H1 (cell line): ENCODE measurements at regions not wholly inside any gene's neighbourhood (a gene's known extent, or its start where the extent isn't known, plus 50 kb on each side); places are given as distances from the start of the nearest gene placed in this dataset.

ENCODE experiments used
- CTCF ChIA-PET: fragments of 300-600 bp; sonication (Branson Sonifier 250); formaldehyde crosslinking; loops from one replicate; lab custom pipeline; 2021; ENCODE audit not compliant: partially characterized antibody; lab: Charles Lee
- POLR2A ChIA-PET: fragments of 300-600 bp; sonication (Branson Sonifier 250); formaldehyde crosslinking; loops from one replicate; lab custom pipeline; 2021; ENCODE audit warnings: inconsistent platforms; ENCODE audit not compliant: partially characterized antibody; lab: Charles Lee
- DNase-seq, 2 experiments: peaks; one replicate each; pipeline versions ENCODE4 v3.0.0 to v3.0.0-alpha.2; 2010 to 2022; ENCODE audit warnings: low spot score in 2 of 2, low read depth in 1 of 2, mixed read lengths in 1 of 2
- FAIRE-seq: peaks from 2 replicates; lab custom pipeline; 2011; peaks lifted over from hg19 to GRCh38; lab: Jason Lieb, UNC
- H2AFZ ChIP-seq: 2 replicates; pipeline ENCODE4 v1.8.1; 2012; ENCODE audit warnings: low read length, inconsistent platforms
- H2AK5ac ChIP-seq: 2 replicates; pipeline ENCODE4 v1.6.1; 2013; ENCODE audit warnings: low read depth, low read length
- H2BK120ac ChIP-seq: replicated peaks from 2 replicates; pipeline ENCODE3; 2013; ENCODE audit warnings: low read depth, low read length, inconsistent platforms
- H2BK12ac ChIP-seq: 2 replicates; pipeline ENCODE4 v1.6.1; 2013; ENCODE audit warnings: low read depth, low read length
- H2BK15ac ChIP-seq: 2 replicates; pipeline ENCODE4 v1.6.1; 2013; ENCODE audit warnings: low read length
- H2BK20ac ChIP-seq: 2 replicates; pipeline ENCODE4 v1.6.1; 2013; ENCODE audit warnings: low read length
- H2BK5ac ChIP-seq: 2 replicates; pipeline ENCODE4 v1.6.1; 2013; ENCODE audit warnings: low read depth, low read length
- H3K14ac ChIP-seq: 2 replicates; pipeline ENCODE4 v1.6.1; 2013; ENCODE audit warnings: inconsistent platforms; ENCODE audit not compliant: insufficient read length
- H3K18ac ChIP-seq: 2 replicates; pipeline ENCODE4 v1.6.1; 2013; ENCODE audit warnings: low read length; ENCODE audit errors: extremely low read depth
- H3K23ac ChIP-seq: 2 replicates; pipeline ENCODE4 v1.6.1; 2013; ENCODE audit warnings: inconsistent platforms; ENCODE audit not compliant: insufficient read length
- H3K23me2 ChIP-seq: 2 replicates; pipeline ENCODE4 v1.6.1; 2013; ENCODE audit warnings: low read depth, low read length
- H3K27ac ChIP-seq: 2 replicates; pipeline ENCODE4 v1.6.1; 2011; ENCODE audit warnings: low read depth, low read length, inconsistent platforms
- H3K27me3 ChIP-seq, 4 experiments: replicated peaks in 1 of 4; 1 replicate in 1 of 4; 2 replicates in 3 of 4; pipeline versions ENCODE4 v1.6.1 to v1.8.1; 2011 to 2013; ENCODE audit warnings: low read length in 3 of 4, mild to moderate bottlenecking in 3 of 4, inconsistent platforms in 2 of 4, mixed read lengths in 2 of 4, moderate library complexity in 1 of 4; ENCODE audit not compliant: control insufficient read depth in 3 of 4, insufficient read depth in 3 of 4; ENCODE audit errors: extremely low read depth in 1 of 4
- H3K36me3 ChIP-seq, 4 experiments: 2 replicates each; pipeline versions ENCODE4 v1.6.1 to v1.8.1; 2011 to 2013; ENCODE audit warnings: mild to moderate bottlenecking in 4 of 4, low read length in 3 of 4, moderate library complexity in 2 of 4, control low read depth in 1 of 4, inconsistent platforms in 1 of 4; ENCODE audit not compliant: insufficient read depth in 4 of 4, control insufficient read depth in 2 of 4
- H3K4ac ChIP-seq: replicated peaks from 2 replicates; pipeline ENCODE3; 2013; ENCODE audit warnings: low read length, low read depth, mixed read lengths, inconsistent platforms; ENCODE audit not compliant: insufficient read length
- H3K4me1 ChIP-seq, 4 experiments: replicated peaks in 1 of 4; 1 replicate in 1 of 4; 2 replicates in 3 of 4; pipeline versions ENCODE4 v1.6.1 to v1.8.1; 2011 to 2013; ENCODE audit warnings: low read length in 3 of 4, inconsistent platforms in 2 of 4, mixed read lengths in 1 of 4; ENCODE audit not compliant: insufficient read depth in 4 of 4, control insufficient read depth in 3 of 4
- H3K4me2 ChIP-seq, 2 experiments: 2 replicates each; pipeline versions ENCODE4 v1.6.1 to v1.8.1; 2011 to 2013; ENCODE audit warnings: low read depth in 2 of 2, low read length in 2 of 2, control low read depth in 1 of 2, inconsistent platforms in 1 of 2, mild to moderate bottlenecking in 1 of 2; ENCODE audit not compliant: insufficient read depth in 1 of 2
- H3K4me3 ChIP-seq, 4 experiments: fragments of 200-600, 300-600 bp in 1 of 4; sonication (generic), shearing (Covaris generic), sonication (Bioruptor Twin) in 1 of 4; 2 replicates each; pipeline versions ENCODE4 v1.5.1 to v1.8.1; 2011 to 2016; ENCODE audit warnings: low read length in 4 of 4, low read depth in 3 of 4, control low read depth in 2 of 4, inconsistent platforms in 2 of 4, mild to moderate bottlenecking in 2 of 4, mixed read lengths in 1 of 4, moderate library complexity in 1 of 4; ENCODE audit not compliant: insufficient read depth in 2 of 4; ENCODE audit errors: extremely low read depth in 1 of 4
- H3K56ac ChIP-seq: replicated peaks from 2 replicates; pipeline ENCODE3; 2013; ENCODE audit warnings: low read depth, mild to moderate bottlenecking, mixed read lengths, low read length, inconsistent platforms; ENCODE audit not compliant: insufficient read length
- H3K79me1 ChIP-seq: 2 replicates; pipeline ENCODE4 v1.6.1; 2013; ENCODE audit warnings: low read depth, low read length, control low read depth
- H3K79me2 ChIP-seq, 2 experiments: 2 replicates each; pipeline versions ENCODE4 v1.6.1 to v1.8.1; 2012 to 2013; ENCODE audit warnings: low read length in 2 of 2, mild to moderate bottlenecking in 2 of 2, inconsistent platforms in 1 of 2; ENCODE audit not compliant: insufficient read depth in 2 of 2, control insufficient read depth in 1 of 2
- H3K9ac ChIP-seq, 4 experiments: replicated peaks in 1 of 4; 1 replicate in 1 of 4; 2 replicates in 3 of 4; pipeline versions ENCODE4 v1.6.1 to v1.8.1; 2011 to 2013; ENCODE audit warnings: low read depth in 3 of 4, low read length in 3 of 4, control low read depth in 2 of 4, mild to moderate bottlenecking in 2 of 4, moderate library complexity in 2 of 4, inconsistent platforms in 1 of 4; ENCODE audit errors: extremely low read depth in 1 of 4
- H3K9me3 ChIP-seq, 2 experiments: 2 replicates each; pipeline versions ENCODE4 v1.6.1 to v1.8.1; 2012 to 2013; ENCODE audit warnings: mild to moderate bottlenecking in 2 of 2, moderate library complexity in 2 of 2, control low read depth in 1 of 2, inconsistent platforms in 1 of 2, low read depth in 1 of 2, low read length in 1 of 2, mixed read lengths in 1 of 2; ENCODE audit not compliant: insufficient read depth in 2 of 2
- H4K20me1 ChIP-seq, 2 experiments: replicated peaks in 1 of 2; 2 replicates each; pipeline versions ENCODE3 to v1.8.1; 2011 to 2013; ENCODE audit warnings: inconsistent platforms in 2 of 2, low read length in 2 of 2, mild to moderate bottlenecking in 1 of 2; ENCODE audit not compliant: insufficient read depth in 2 of 2, control insufficient read depth in 1 of 2
- H4K5ac ChIP-seq: 2 replicates; pipeline ENCODE4 v1.6.1; 2013; ENCODE audit warnings: low read length, low read depth, mixed read lengths, inconsistent platforms; ENCODE audit not compliant: insufficient read length
- H4K8ac ChIP-seq: 2 replicates; pipeline ENCODE4 v1.8.0; 2013; ENCODE audit warnings: mild to moderate bottlenecking, moderate library complexity, low read length, inconsistent platforms; ENCODE audit not compliant: insufficient read depth; ENCODE audit errors: extremely low read depth
- H4K91ac ChIP-seq: replicated peaks from 2 replicates; pipeline ENCODE3; 2013; ENCODE audit warnings: low read length, mixed read lengths, inconsistent platforms; ENCODE audit not compliant: insufficient read length
- ASH2L ChIP-seq: fragments of 200-600, 300-600 bp; sonication (generic); IDR thresholded peaks from one replicate; pipeline ENCODE4 v1.7.1; 2017; ENCODE audit warnings: low read length
- CBX8 ChIP-seq: fragments of 300-800, 300-1000 bp; sonication (generic); IDR thresholded peaks from 2 replicates; pipeline ENCODE4 v1.7.1; 2016; ENCODE audit warnings: low read depth, low read length, borderline replicate concordance
- GABPA ChIP-seq: IDR thresholded peaks from 2 replicates; pipeline ENCODE4 v1.6.1; 2011; ENCODE audit warnings: mild to moderate bottlenecking, low read length, moderate library complexity, borderline replicate concordance; ENCODE audit not compliant: insufficient read depth
- GTF2F1 ChIP-seq: IDR thresholded peaks from 2 replicates; pipeline ENCODE4 v1.6.1; 2012; ENCODE audit warnings: low read depth, low read length, improper control_type of control experiment, borderline replicate concordance
- HDAC6 ChIP-seq: IDR thresholded peaks from one replicate; pipeline ENCODE4 v1.7.1; 2012; ENCODE audit warnings: low read depth, mild to moderate bottlenecking, inconsistent platforms, low read length, moderate library complexity
- MAFK ChIP-seq: IDR thresholded peaks from 2 replicates; pipeline ENCODE4 v1.6.1; 2012; ENCODE audit warnings: low read depth, mild to moderate bottlenecking, improper control_type of control experiment, low read length
- RBBP5 ChIP-seq: IDR thresholded peaks from 2 replicates; pipeline ENCODE4 v1.7.1; 2012; ENCODE audit warnings: low read depth, mild to moderate bottlenecking, inconsistent platforms, low read length, moderate library complexity, borderline replicate concordance
- RFX5 ChIP-seq: IDR thresholded peaks from 2 replicates; pipeline ENCODE4 v1.6.1; 2011; ENCODE audit warnings: low read depth, low read length, improper control_type of control experiment, borderline replicate concordance
- SIRT6 ChIP-seq: IDR thresholded peaks from one replicate; pipeline ENCODE4 v1.7.1; 2012; ENCODE audit warnings: low read length, inconsistent platforms
- TAF1 ChIP-seq: IDR thresholded peaks from 2 replicates; pipeline ENCODE4 v1.6.1; 2011; ENCODE audit warnings: mild to moderate bottlenecking, low read depth, low read length
- TBP ChIP-seq: IDR thresholded peaks from 2 replicates; pipeline ENCODE4 v1.6.1; 2011; ENCODE audit warnings: low read depth, low read length, improper control_type of control experiment
- USF2 ChIP-seq: IDR thresholded peaks from 2 replicates; pipeline ENCODE4 v1.6.1; 2011; ENCODE audit warnings: low read length, improper control_type of control experiment
- TF ChIP-seq, protein P1 (sequence below): IDR thresholded peaks from 2 replicates; pipeline ENCODE4 v1.6.1; 2012; ENCODE audit warnings: low read length, inconsistent platforms

GRCh38 chr11:103545551-103545950 lies 436.3 kb downstream of the DYNC2H1 start:
- Histone ChIP-seq H4K5ac (no peak overlapping the region), H3K14ac (no peak overlapping the region), H3K18ac (no peak overlapping the region), H4K8ac (no peak overlapping the region), H3K36me3 (no peaks in the 10 kb centered on the region), H3K27me3 (no peaks in the 10 kb centered on the region), H2BK120ac (no peak overlapping the region), H2BK20ac (no peak overlapping the region), H2BK5ac (no peak overlapping the region), H2AK5ac (no peak overlapping the region), H3K79me2 (no peaks in the 10 kb centered on the region), H3K27ac (no peak overlapping the region), H2BK15ac (no peak overlapping the region), H2AFZ (no peak overlapping the region), H3K4me1 (no peaks in the 10 kb centered on the region), H4K91ac (no peak overlapping the region), H3K4me2 (no peak overlapping the region), H3K23ac (no peak overlapping the region), H3K9ac (no peak overlapping the region), H3K4me3 (no peak overlapping the region), H4K20me1 (no peaks in the 10 kb centered on the region), H3K56ac (no peak overlapping the region), H3K9me3 (peaks cover 15 to 19% of the 10 kb centered on the region in 2 experiments; a peak in 3 of 4 replicates), H3K79me1 (no peaks in the 10 kb centered on the region), H3K4ac (no peak overlapping the region), H3K23me2 (no peaks in the 10 kb centered on the region), H2BK12ac (no peak overlapping the region)
- POLR2A ChIA-PET = no interaction called here
- CTCF ChIA-PET = interaction anchor here (0.8 to 4.5 kb wide), 5 partner anchors 8 to 55 kb away, joined by 3 to 44 read pairs (median 3); no protein-coding TSS in a partner anchor
- no peak for FAIRE-seq
- DNase-seq = no peak
- TF ChIP-seq HDAC6 (no peak), CBX8 (no peak), USF2 (no peak), MAFK (no peak), TBP (no peak), ASH2L (no peak), GTF2F1 (no peak), TAF1 (no peak), GABPA (no peak), RFX5 (no peak), RBBP5 (no peak), SIRT6 (no peak)
- TF ChIP-seq, protein P1, sequence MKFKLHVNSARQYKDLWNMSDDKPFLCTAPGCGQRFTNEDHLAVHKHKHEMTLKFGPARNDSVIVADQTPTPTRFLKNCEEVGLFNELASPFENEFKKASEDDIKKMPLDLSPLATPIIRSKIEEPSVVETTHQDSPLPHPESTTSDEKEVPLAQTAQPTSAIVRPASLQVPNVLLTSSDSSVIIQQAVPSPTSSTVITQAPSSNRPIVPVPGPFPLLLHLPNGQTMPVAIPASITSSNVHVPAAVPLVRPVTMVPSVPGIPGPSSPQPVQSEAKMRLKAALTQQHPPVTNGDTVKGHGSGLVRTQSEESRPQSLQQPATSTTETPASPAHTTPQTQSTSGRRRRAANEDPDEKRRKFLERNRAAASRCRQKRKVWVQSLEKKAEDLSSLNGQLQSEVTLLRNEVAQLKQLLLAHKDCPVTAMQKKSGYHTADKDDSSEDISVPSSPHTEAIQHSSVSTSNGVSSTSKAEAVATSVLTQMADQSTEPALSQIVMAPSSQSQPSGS = no peak
